Lower leg skin (tissue), 3 donors: ENCODE measurements at regions not wholly inside any gene's neighbourhood (a gene's known extent, or its start where the extent isn't known, plus 50 kb on each side); places are given as distances from the start of the nearest gene placed in this dataset.

Experiments
- POLR2A ChIP-seq, 2 donors: fragments of 450-650 bp; IDR thresholded peaks; one replicate each; pipeline ENCODE4 v1.6.1; 2016 to 2017; ENCODE audit warnings: antibody characterized with exemption in 2 of 2, mild to moderate bottlenecking in 1 of 2, moderate library complexity in 1 of 2
- TF ChIP-seq, protein P1 (sequence below), 3 donors: fragments of 450-650 bp; IDR thresholded peaks; one replicate each; pipeline ENCODE4 v1.5.1; 2016; ENCODE audit warnings: antibody characterized with exemption in 3 of 3, mild to moderate bottlenecking in 3 of 3, moderate library complexity in 2 of 3

DNA sequence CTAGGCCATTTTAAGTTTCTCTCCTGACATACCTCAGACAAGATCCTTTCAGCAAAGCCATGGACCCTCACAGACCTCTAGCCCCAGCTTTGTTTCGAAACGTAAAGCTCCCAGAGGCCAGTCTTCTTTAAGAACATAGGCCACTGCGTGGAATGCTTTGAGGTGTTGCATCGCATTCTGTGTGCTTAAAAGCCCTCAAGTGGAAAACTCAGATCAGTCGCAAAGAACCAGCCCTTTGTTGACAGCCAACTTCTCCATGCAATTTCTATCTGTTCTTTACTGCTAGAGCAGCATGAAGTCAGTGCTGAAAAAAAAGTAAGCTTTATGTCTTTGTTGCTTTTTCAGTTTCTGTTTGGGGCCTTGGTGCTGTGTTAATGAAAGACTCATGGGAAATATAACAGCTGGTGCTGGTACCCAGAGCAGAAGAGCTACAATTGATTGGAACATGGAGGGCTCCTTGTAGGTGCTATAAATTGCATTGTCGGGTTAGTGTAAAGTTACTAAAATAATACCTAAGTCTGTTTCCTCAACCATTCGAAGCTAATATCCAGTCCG, 142.6 kb downstream of the MAP3K7 start:
- no peak for TF ChIP-seq POLR2A (IDR thresholded peaks at IDR 0.05)
- TF ChIP-seq, protein P1, sequence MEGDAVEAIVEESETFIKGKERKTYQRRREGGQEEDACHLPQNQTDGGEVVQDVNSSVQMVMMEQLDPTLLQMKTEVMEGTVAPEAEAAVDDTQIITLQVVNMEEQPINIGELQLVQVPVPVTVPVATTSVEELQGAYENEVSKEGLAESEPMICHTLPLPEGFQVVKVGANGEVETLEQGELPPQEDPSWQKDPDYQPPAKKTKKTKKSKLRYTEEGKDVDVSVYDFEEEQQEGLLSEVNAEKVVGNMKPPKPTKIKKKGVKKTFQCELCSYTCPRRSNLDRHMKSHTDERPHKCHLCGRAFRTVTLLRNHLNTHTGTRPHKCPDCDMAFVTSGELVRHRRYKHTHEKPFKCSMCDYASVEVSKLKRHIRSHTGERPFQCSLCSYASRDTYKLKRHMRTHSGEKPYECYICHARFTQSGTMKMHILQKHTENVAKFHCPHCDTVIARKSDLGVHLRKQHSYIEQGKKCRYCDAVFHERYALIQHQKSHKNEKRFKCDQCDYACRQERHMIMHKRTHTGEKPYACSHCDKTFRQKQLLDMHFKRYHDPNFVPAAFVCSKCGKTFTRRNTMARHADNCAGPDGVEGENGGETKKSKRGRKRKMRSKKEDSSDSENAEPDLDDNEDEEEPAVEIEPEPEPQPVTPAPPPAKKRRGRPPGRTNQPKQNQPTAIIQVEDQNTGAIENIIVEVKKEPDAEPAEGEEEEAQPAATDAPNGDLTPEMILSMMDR (IDR thresholded peaks at IDR 0.05): no peak
